SK-N-SH treated with all-trans-retinoic acid at 6 μM for 48 hours (cell line): ENCODE measurements at regions not wholly inside any gene's neighbourhood (a gene's known extent, or its start where the extent isn't known, plus 50 kb on each side); places are given as distances from the start of the nearest gene placed in this dataset.

ENCODE experiments used
- ARNTL ChIP-seq: fragments of 450-650 bp; formaldehyde crosslinking; IDR thresholded peaks from 2 replicates; pipeline ENCODE4 v1.5.0; 2020; ENCODE audit warnings: low read depth, mild to moderate bottlenecking, moderate library complexity, borderline replicate concordance
- CREB5 ChIP-seq: fragments of 250-450 bp; sonication (Bioruptor Pico); IDR thresholded peaks from 2 replicates; pipeline ENCODE4 v1.5.1; 2020; ENCODE audit warnings: low read depth, mild to moderate bottlenecking, moderate library complexity
- RARB ChIP-seq: fragments of 250-450 bp; sonication (Bioruptor Pico); IDR thresholded peaks from 2 replicates; pipeline ENCODE4 v1.8.0; 2021; ENCODE audit warnings: mild to moderate bottlenecking, moderate library complexity
- ZFP3 ChIP-seq: fragments of 250-450 bp; sonication (Bioruptor Pico); IDR thresholded peaks from 2 replicates; pipeline ENCODE4 v1.5.0; 2020; ENCODE audit warnings: mild to moderate bottlenecking, moderate library complexity
- ZNF8 ChIP-seq: fragments of 450-650 bp; formaldehyde crosslinking; IDR thresholded peaks from 2 replicates; pipeline ENCODE4 v1.5.0; 2020; ENCODE audit warnings: mild to moderate bottlenecking, moderate library complexity
- TF ChIP-seq, protein P1 (sequence below): fragments of 250-450 bp; sonication (Bioruptor Pico); IDR thresholded peaks from 2 replicates; pipeline ENCODE4 v1.5.1; 2021; ENCODE audit warnings: mild to moderate bottlenecking, moderate library complexity

DNA sequence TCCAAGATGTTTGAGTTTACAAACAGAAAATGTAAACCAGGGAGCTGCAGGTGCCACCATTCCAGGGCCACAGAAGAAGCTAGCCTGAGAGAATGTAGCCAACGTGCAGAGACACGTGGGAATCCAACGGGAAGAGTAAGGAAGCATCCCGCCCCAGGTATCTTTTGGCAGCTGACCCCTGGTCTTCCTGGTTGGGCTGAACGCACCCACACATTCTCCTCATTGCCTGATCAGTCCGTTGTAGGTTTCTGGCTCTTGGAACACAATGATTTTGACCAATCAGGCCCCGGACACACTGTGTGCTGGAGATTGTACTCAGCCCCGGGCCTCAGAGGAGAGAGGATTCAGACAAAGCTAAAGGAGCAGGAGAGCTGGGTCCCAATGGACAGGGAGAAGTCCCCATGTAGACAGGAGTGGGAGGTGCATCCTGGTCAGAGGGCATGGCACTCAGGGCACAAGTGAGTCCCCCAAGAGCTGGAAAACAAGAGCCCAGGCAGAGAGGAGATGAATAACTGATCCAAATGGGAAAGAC is 102.3 kb downstream of the TPRA1 start:
- TF ChIP-seq CREB5 (no peak), ZNF8 (no peak), RARB (CRISPR knock-in tag) (no peak), ARNTL (CRISPR knock-in tag) (no peak), ZFP3 (CRISPR knock-in tag) (no peak)
- TF ChIP-seq, protein P1, sequence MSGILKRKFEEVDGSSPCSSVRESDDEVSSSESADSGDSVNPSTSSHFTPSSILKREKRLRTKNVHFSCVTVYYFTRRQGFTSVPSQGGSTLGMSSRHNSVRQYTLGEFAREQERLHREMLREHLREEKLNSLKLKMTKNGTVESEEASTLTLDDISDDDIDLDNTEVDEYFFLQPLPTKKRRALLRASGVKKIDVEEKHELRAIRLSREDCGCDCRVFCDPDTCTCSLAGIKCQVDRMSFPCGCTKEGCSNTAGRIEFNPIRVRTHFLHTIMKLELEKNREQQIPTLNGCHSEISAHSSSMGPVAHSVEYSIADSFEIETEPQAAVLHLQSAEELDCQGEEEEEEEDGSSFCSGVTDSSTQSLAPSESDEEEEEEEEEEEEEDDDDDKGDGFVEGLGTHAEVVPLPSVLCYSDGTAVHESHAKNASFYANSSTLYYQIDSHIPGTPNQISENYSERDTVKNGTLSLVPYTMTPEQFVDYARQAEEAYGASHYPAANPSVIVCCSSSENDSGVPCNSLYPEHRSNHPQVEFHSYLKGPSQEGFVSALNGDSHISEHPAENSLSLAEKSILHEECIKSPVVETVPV (CRISPR knock-in tag), result no peak
